DMS79 treated with DMSO at 0.1 percent for 48 hours (cell line): ENCODE measurements at regions not wholly inside any gene's neighbourhood (a gene's known extent, or its start where the extent isn't known, plus 50 kb on each side); places are given as distances from the start of the nearest gene placed in this dataset.

Experiments
- DNase-seq: peaks from one replicate; lab custom pipeline; 2025; lab: John Stamatoyannopoulos, UW

- peak; percentile 82 for DNase-seq
Measured at GRCh38 chr10:111200505-111201186, 123.8 kb downstream of the ADRA2A start.

GRCh38 chr10:111203615-111204014 is 126.8 kb downstream of the ADRA2A start:
- no peak for DNase-seq

GRCh38 chr10:111204838-111205237 is 128.0 kb downstream of the ADRA2A start:
- DNase-seq: no peak

- no peak for DNase-seq
Measured at GRCh38 chr10:111206521-111206920, 129.7 kb downstream of the ADRA2A start.

- peak; percentile 43 for DNase-seq
Measured at GRCh38 chr10:111207500-111207899, 130.7 kb downstream of the ADRA2A start.

GRCh38 chr10:111208951-111209350 is 132.1 kb downstream of the ADRA2A start:
- no peak for DNase-seq

- DNase-seq: no peak
Measured at GRCh38 chr10:111209692-111210091, 132.9 kb downstream of the ADRA2A start.

- DNase-seq: no peak
Measured at GRCh38 chr10:111211241-111211640, 134.4 kb downstream of the ADRA2A start.

GRCh38 chr10:111211706-111212105 is 134.9 kb downstream of the ADRA2A start:
- DNase-seq: no peak

GRCh38 chr10:111221682-111222480 is 145.1 kb downstream of the ADRA2A start:
- no peak for DNase-seq

GRCh38 chr10:111222961-111223360 is 146.1 kb downstream of the ADRA2A start:
- no peak for DNase-seq

- DNase-seq: no peak
Measured at GRCh38 chr10:111231779-111232178, 154.9 kb downstream of the ADRA2A start.

GRCh38 chr10:111233439-111233838 is 156.6 kb downstream of the ADRA2A start:
- no peak for DNase-seq

- no peak for DNase-seq
Measured at GRCh38 chr10:111234234-111234913, 157.5 kb downstream of the ADRA2A start.

- DNase-seq: no peak
Measured at GRCh38 chr10:111234914-111235302, 158.1 kb downstream of the ADRA2A start.

GRCh38 chr10:111240348-111240747 is 163.5 kb downstream of the ADRA2A start:
- DNase-seq: no peak

GRCh38 chr10:111243126-111243525 is 166.3 kb downstream of the ADRA2A start:
- DNase-seq: no peak

- no peak for DNase-seq
Measured at GRCh38 chr10:111246136-111246535, 169.3 kb downstream of the ADRA2A start.

- no peak for DNase-seq
Measured at GRCh38 chr10:111246814-111247452, 170.1 kb downstream of the ADRA2A start.

GRCh38 chr10:111247781-111248389 is 171.1 kb downstream of the ADRA2A start:
- no peak for DNase-seq

GRCh38 chr10:111249925-111250324 is 173.1 kb downstream of the ADRA2A start:
- DNase-seq: no peak

GRCh38 chr10:111261081-111261615 is 184.3 kb downstream of the ADRA2A start:
- DNase-seq: no peak
